Thyroid gland (tissue), 4 donors: ENCODE measurements at regions not wholly inside any gene's neighbourhood (a gene's known extent, or its start where the extent isn't known, plus 50 kb on each side); places are given as distances from the start of the nearest gene placed in this dataset.

ENCODE experiments used
- POLR2A ChIP-seq, 2 donors: fragments of 450-650 bp; IDR thresholded peaks; one replicate each; pipeline ENCODE4 v1.6.1; 2017; ENCODE audit warnings: antibody characterized with exemption in 2 of 2, mild to moderate bottlenecking in 2 of 2, moderate library complexity in 1 of 2
- TF ChIP-seq, protein P1 (sequence below), 6 experiments: fragments of 200-600 bp in 3 of 6; fragments of 450-650 bp in 3 of 6; sonication (generic) in 3 of 6; IDR thresholded peaks; one replicate each; pipeline ENCODE4 v1.5.1; 2016 to 2019; ENCODE audit warnings: antibody characterized with exemption in 6 of 6, mild to moderate bottlenecking in 2 of 6, inconsistent platforms in 1 of 6, moderate library complexity in 1 of 6

DNA sequence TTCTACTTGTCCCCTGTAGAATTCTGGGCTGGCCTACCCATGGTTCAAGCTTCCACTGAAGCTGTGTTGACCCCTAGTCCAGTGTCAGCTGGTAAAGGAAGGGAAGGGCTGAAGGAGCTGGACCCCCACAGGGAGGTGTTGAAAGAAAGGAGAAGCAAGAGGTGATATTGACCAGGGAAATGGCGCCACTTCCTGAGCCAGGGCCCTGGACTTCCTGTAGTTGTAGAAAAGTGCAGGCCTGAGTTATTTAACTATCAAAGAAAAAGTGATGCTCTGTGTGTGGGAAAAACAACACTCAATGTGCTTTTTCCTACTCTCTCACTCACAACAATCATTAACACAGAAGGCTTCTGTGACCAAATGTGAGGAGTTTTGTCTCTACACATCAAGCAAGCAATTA, 60.0 kb upstream of the IER3 start:
- TF ChIP-seq, protein P1, sequence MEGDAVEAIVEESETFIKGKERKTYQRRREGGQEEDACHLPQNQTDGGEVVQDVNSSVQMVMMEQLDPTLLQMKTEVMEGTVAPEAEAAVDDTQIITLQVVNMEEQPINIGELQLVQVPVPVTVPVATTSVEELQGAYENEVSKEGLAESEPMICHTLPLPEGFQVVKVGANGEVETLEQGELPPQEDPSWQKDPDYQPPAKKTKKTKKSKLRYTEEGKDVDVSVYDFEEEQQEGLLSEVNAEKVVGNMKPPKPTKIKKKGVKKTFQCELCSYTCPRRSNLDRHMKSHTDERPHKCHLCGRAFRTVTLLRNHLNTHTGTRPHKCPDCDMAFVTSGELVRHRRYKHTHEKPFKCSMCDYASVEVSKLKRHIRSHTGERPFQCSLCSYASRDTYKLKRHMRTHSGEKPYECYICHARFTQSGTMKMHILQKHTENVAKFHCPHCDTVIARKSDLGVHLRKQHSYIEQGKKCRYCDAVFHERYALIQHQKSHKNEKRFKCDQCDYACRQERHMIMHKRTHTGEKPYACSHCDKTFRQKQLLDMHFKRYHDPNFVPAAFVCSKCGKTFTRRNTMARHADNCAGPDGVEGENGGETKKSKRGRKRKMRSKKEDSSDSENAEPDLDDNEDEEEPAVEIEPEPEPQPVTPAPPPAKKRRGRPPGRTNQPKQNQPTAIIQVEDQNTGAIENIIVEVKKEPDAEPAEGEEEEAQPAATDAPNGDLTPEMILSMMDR (IDR thresholded peaks at IDR 0.05) = no peak
- TF ChIP-seq POLR2A (IDR thresholded peaks at IDR 0.05) = no peak
